GM23338 (cell line): ENCODE measurements at regions not wholly inside any gene's neighbourhood (a gene's known extent, or its start where the extent isn't known, plus 50 kb on each side); places are given as distances from the start of the nearest gene placed in this dataset.
"Not testable (repeated sequence)": the region's sequence is repeated elsewhere in the genome, so short reads cannot be mapped to it uniquely, and the experiment has no call there.

Experiments used
- ATAC-seq: fragments of 200-7000 bp; cut with Tn5 transposase; 3 replicates; pipeline ENCODE4 v1.9.1; 2020
- DNase-seq: peaks from one replicate; pipeline ENCODE4 v3.0.0-alpha.2; 2015; ENCODE audit warnings: low spot score
- H2AFZ ChIP-seq: fragments of 200-600 bp; sonication (generic); 2 replicates; pipeline ENCODE4 v1.8.0; 2016; ENCODE audit warnings: antibody characterized with exemption, mild to moderate bottlenecking, moderate library complexity
- H3F3A ChIP-seq: fragments of 200-600 bp; sonication (generic); replicated peaks from 2 replicates; pipeline ENCODE4 v1.8.0; 2017; ENCODE audit warnings: antibody characterized with exemption, mixed run types, low read depth
- H3K27ac ChIP-seq: fragments of 200-600 bp; sonication (generic); 2 replicates; pipeline ENCODE4 v1.6.1; 2016; ENCODE audit warnings: low read depth
- H3K27me3 ChIP-seq: fragments of 200-600 bp; sonication (generic); 2 replicates; pipeline ENCODE4 v1.8.0; 2016; ENCODE audit warnings: mild to moderate bottlenecking, mixed run types, moderate library complexity; ENCODE audit not compliant: insufficient read depth
- H3K36me3 ChIP-seq: fragments of 200-600 bp; sonication (generic); 2 replicates; pipeline ENCODE4 v1.8.0; 2016; ENCODE audit warnings: mild to moderate bottlenecking; ENCODE audit not compliant: insufficient read depth
- H3K4me1 ChIP-seq: fragments of 200-600 bp; sonication (generic); 2 replicates; pipeline ENCODE4 v1.8.0; 2016; ENCODE audit warnings: mild to moderate bottlenecking, moderate library complexity; ENCODE audit not compliant: insufficient read depth
- H3K4me2 ChIP-seq: fragments of 200-600 bp; sonication (generic); 2 replicates; pipeline ENCODE4 v1.7.1; 2017; ENCODE audit warnings: mixed run types
- H3K4me3 ChIP-seq: fragments of 200-600 bp; sonication (generic); 2 replicates; pipeline ENCODE4 v1.6.1; 2016; ENCODE audit warnings: mixed run types
- H3K79me2 ChIP-seq: fragments of 200-600 bp; sonication (generic); replicated peaks from 2 replicates; pipeline ENCODE4 v1.8.0; 2017; ENCODE audit warnings: mild to moderate bottlenecking; ENCODE audit not compliant: insufficient read depth
- H3K9me2 ChIP-seq: fragments of 200-600 bp; sonication (generic); 2 replicates; pipeline ENCODE4 v1.8.0; 2017; ENCODE audit not compliant: insufficient read depth
- H4K20me1 ChIP-seq: fragments of 200-600 bp; sonication (generic); replicated peaks from 2 replicates; pipeline ENCODE4 v1.8.0; 2017; ENCODE audit warnings: mild to moderate bottlenecking; ENCODE audit not compliant: insufficient read depth
- H3K27ac Mint-ChIP-seq: 2 replicates; pipeline ENCODE4 v1.8.0; 2020; ENCODE audit warnings: inconsistent platforms, mild to moderate bottlenecking, moderate library complexity, mixed read lengths
- H3K27me3 Mint-ChIP-seq: 3 replicates; pipeline ENCODE4 v1.8.0; 2022; ENCODE audit warnings: low read depth, mild to moderate bottlenecking, moderate library complexity, mixed read lengths, inconsistent platforms; ENCODE audit not compliant: insufficient read depth, poor library complexity
- H3K36me3 Mint-ChIP-seq: 3 replicates; pipeline ENCODE4 v1.8.0; 2021; ENCODE audit warnings: low read depth, mild to moderate bottlenecking, inconsistent platforms, moderate library complexity, mixed read lengths
- H3K4me1 Mint-ChIP-seq: 3 replicates; pipeline ENCODE4 v1.8.0; 2020; ENCODE audit warnings: mild to moderate bottlenecking, inconsistent platforms, mixed read lengths
- H3K4me3 Mint-ChIP-seq: 3 replicates; pipeline ENCODE4 v1.8.0; 2021; ENCODE audit warnings: moderate library complexity, mild to moderate bottlenecking, inconsistent platforms, mixed read lengths
- H3K9me3 Mint-ChIP-seq: 3 replicates; pipeline ENCODE4 v1.8.0; 2020; ENCODE audit warnings: moderate library complexity, mild to moderate bottlenecking, inconsistent platforms, mixed read lengths
- CREB1 ChIP-seq: fragments of 250-450 bp; sonication (Bioruptor Pico); IDR thresholded peaks from 2 replicates; pipeline ENCODE4 v1.5.0; 2020; ENCODE audit warnings: low read depth, mild to moderate bottlenecking, moderate library complexity
- CTCF ChIP-seq, 2 experiments: fragments of 200-600 bp in 1 of 2; sonication (generic) in 1 of 2; conservative IDR thresholded peaks; 2 replicates each; pipeline versions ENCODE4 v1.5.1 to v1.6.1; 2016 to 2017; ENCODE audit warnings: antibody characterized with exemption in 2 of 2, low read depth in 2 of 2, mild to moderate bottlenecking in 2 of 2, moderate library complexity in 1 of 2
- EZH2 ChIP-seq: fragments of 200-600 bp; sonication (generic); IDR thresholded peaks from one replicate; pipeline ENCODE4 v1.8.0; 2017; ENCODE audit warnings: antibody characterized with exemption, mild to moderate bottlenecking, low read depth; ENCODE audit not compliant: unreplicated experiment
- NANOG ChIP-seq: IDR thresholded peaks from 2 replicates; pipeline ENCODE4 v1.6.1; 2016; ENCODE audit warnings: antibody characterized with exemption, borderline replicate concordance
- POLR2AphosphoS5 ChIP-seq: IDR thresholded peaks from 2 replicates; pipeline ENCODE4 v1.6.1; 2016; ENCODE audit warnings: antibody characterized with exemption, low read depth
- STAT1 ChIP-seq: IDR thresholded peaks from one replicate; pipeline ENCODE4 v1.6.1; 2016; ENCODE audit warnings: antibody characterized with exemption; ENCODE audit not compliant: unreplicated experiment
- ZNF114 ChIP-seq: fragments of 250-450 bp; sonication (Bioruptor Pico); IDR thresholded peaks from 2 replicates; pipeline ENCODE4 v1.5.0; 2020; ENCODE audit warnings: mild to moderate bottlenecking, moderate library complexity
- ZNF331 ChIP-seq: fragments of 250-450 bp; sonication (Bioruptor Pico); IDR thresholded peaks from 2 replicates; pipeline ENCODE4 v1.5.0; 2020; ENCODE audit warnings: low read depth, mild to moderate bottlenecking, moderate library complexity
- TF ChIP-seq, protein P1 (sequence below): IDR thresholded peaks from one replicate; pipeline ENCODE4 v1.6.1; 2018; ENCODE audit warnings: antibody characterized with exemption; ENCODE audit not compliant: unreplicated experiment
- TF ChIP-seq, protein P2 (sequence below): IDR thresholded peaks from 2 replicates; pipeline ENCODE4 v1.6.1; 2016; ENCODE audit warnings: antibody characterized with exemption

GRCh38 chr5:174539823-174540222 lies 184.6 kb upstream of the MSX2 start:
- H3K4me1 Mint-ChIP-seq = peaks cover 10% of the 10 kb centered on the region; the same call in 2 of the 3 replicates
- not testable (repeated sequence) for H3K27me3 ChIP-seq, H3K4me3 ChIP-seq, H3K4me1 ChIP-seq, H3K4me2 ChIP-seq, DNase-seq, H4K20me1 ChIP-seq, H3K4me3 Mint-ChIP-seq, H3K9me3 Mint-ChIP-seq, H3K36me3 ChIP-seq, H3F3A ChIP-seq, H3K27ac ChIP-seq, H3K36me3 Mint-ChIP-seq, H3K27ac Mint-ChIP-seq, H3K9me2 ChIP-seq, H3K27me3 Mint-ChIP-seq, H2AFZ ChIP-seq, H3K79me2 ChIP-seq, ATAC-seq

GRCh38 chr5:174542037-174542436 lies 182.3 kb upstream of the MSX2 start:
- H2AFZ ChIP-seq = no peak overlapping the region
- DNase-seq (no peak), ATAC-seq (no peak)
- Mint-ChIP-seq H3K4me3 (no peak overlapping the region), H3K4me1 (no peaks in the 10 kb centered on the region), H3K36me3 (no peaks in the 10 kb centered on the region), H3K27ac (no peak overlapping the region), H3K27me3 (no peaks in the 10 kb centered on the region), H3K9me3 (peaks cover 8% of the 10 kb centered on the region)
- TF ChIP-seq ZNF331 (CRISPR knock-in tag) = no peak
- no peaks in the 10 kb centered on the region for H3K79me2 ChIP-seq
- H3K27ac ChIP-seq = no peak overlapping the region
- H4K20me1 ChIP-seq = no peaks in the 10 kb centered on the region
- H3K4me1 ChIP-seq = no peaks in the 10 kb centered on the region
- no peak overlapping the region for H3K4me3 ChIP-seq
- H3F3A ChIP-seq = no peaks in the 10 kb centered on the region
- 0 out of 2 replicates have a peak, but pooled peaks cover under 1% of the 10 kb centered on the region for H3K9me2 ChIP-seq
- no peaks in the 10 kb centered on the region for H3K27me3 ChIP-seq
- no peak overlapping the region for H3K4me2 ChIP-seq
- H3K36me3 ChIP-seq = no peaks in the 10 kb centered on the region

GRCh38 chr5:174542471-174542870 lies 181.9 kb upstream of the MSX2 start:
- no peaks in the 10 kb centered on the region for H3K36me3 ChIP-seq
- no peaks in the 10 kb centered on the region for H3F3A ChIP-seq
- H2AFZ ChIP-seq = no peak overlapping the region
- no peak overlapping the region for H3K4me3 ChIP-seq
- H3K4me1 ChIP-seq = no peaks in the 10 kb centered on the region
- peaks cover 8% of the 10 kb centered on the region for H3K9me3 Mint-ChIP-seq
- H4K20me1 ChIP-seq = no peaks in the 10 kb centered on the region
- H3K27me3 Mint-ChIP-seq = no peaks in the 10 kb centered on the region
- H3K4me1 Mint-ChIP-seq = no peaks in the 10 kb centered on the region
- H3K9me2 ChIP-seq = 0 out of 2 replicates have a peak, but pooled peaks cover 2% of the 10 kb centered on the region
- H3K4me2 ChIP-seq = no peak overlapping the region
- DNase-seq = no peak
- H3K4me3 Mint-ChIP-seq = no peak overlapping the region
- H3K36me3 Mint-ChIP-seq = no peaks in the 10 kb centered on the region
- H3K27ac Mint-ChIP-seq = no peak overlapping the region
- ATAC-seq = no peak
- H3K79me2 ChIP-seq = no peaks in the 10 kb centered on the region
- no peak overlapping the region for H3K27ac ChIP-seq
- no peaks in the 10 kb centered on the region for H3K27me3 ChIP-seq
- TF ChIP-seq EZH2 (no peak), CTCF (conservative IDR thresholded peaks at IDR 0.05; ENCODE audit: low read depth in 2 of 2) (no peak), ZNF114 (CRISPR knock-in tag) (no peak), ZNF331 (CRISPR knock-in tag) (no peak), STAT1 (no peak), POLR2AphosphoS5 (no peak), CREB1 (CRISPR knock-in tag) (no peak), NANOG (no peak)
- TF ChIP-seq, protein P1, sequence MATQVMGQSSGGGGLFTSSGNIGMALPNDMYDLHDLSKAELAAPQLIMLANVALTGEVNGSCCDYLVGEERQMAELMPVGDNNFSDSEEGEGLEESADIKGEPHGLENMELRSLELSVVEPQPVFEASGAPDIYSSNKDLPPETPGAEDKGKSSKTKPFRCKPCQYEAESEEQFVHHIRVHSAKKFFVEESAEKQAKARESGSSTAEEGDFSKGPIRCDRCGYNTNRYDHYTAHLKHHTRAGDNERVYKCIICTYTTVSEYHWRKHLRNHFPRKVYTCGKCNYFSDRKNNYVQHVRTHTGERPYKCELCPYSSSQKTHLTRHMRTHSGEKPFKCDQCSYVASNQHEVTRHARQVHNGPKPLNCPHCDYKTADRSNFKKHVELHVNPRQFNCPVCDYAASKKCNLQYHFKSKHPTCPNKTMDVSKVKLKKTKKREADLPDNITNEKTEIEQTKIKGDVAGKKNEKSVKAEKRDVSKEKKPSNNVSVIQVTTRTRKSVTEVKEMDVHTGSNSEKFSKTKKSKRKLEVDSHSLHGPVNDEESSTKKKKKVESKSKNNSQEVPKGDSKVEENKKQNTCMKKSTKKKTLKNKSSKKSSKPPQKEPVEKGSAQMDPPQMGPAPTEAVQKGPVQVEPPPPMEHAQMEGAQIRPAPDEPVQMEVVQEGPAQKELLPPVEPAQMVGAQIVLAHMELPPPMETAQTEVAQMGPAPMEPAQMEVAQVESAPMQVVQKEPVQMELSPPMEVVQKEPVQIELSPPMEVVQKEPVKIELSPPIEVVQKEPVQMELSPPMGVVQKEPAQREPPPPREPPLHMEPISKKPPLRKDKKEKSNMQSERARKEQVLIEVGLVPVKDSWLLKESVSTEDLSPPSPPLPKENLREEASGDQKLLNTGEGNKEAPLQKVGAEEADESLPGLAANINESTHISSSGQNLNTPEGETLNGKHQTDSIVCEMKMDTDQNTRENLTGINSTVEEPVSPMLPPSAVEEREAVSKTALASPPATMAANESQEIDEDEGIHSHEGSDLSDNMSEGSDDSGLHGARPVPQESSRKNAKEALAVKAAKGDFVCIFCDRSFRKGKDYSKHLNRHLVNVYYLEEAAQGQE = no peak
- TF ChIP-seq, protein P2, sequence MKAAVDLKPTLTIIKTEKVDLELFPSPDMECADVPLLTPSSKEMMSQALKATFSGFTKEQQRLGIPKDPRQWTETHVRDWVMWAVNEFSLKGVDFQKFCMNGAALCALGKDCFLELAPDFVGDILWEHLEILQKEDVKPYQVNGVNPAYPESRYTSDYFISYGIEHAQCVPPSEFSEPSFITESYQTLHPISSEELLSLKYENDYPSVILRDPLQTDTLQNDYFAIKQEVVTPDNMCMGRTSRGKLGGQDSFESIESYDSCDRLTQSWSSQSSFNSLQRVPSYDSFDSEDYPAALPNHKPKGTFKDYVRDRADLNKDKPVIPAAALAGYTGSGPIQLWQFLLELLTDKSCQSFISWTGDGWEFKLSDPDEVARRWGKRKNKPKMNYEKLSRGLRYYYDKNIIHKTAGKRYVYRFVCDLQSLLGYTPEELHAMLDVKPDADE = no peak
